Ramos (cell line): ENCODE measurements at regions not wholly inside any gene's neighbourhood (a gene's known extent, or its start where the extent isn't known, plus 50 kb on each side); places are given as distances from the start of the nearest gene placed in this dataset.

Experiments
- in situ Hi-C: fragments of 300-500 bp; cut with MboI; formaldehyde crosslinking; loops from one replicate; pipeline ENCODE4 v1.14.3; 2022; ENCODE audit warnings: low sequenced_read_pairs; ENCODE audit not compliant: unreplicated experiment

GRCh38 chr5:40416098-40416497, 263.6 kb upstream of the PTGER4 start:
- in situ Hi-C loops = no loop called here

GRCh38 chr5:40414922-40415321, 264.8 kb upstream of the PTGER4 start:
- in situ Hi-C loops = no loop called here

DNA sequence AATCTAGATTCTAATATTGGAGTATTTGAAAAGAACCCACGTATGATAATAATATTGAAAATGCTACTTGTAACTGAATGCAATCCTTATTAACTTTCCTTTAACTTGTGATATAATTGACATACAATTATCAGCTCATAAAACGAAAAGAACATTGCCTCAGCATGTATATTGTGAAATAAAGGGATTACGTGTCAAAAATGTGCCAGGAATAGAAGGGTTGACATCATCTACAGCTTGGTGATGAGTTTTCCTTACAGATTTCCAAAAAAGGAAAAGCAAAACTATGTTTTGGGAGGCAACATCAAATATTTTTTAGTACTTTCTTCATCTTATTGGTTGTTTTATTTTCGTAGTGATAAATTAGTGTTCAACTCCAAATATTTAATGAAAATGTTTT, 266.0 kb upstream of the PTGER4 start:
- in situ Hi-C loops = no loop called here

DNA sequence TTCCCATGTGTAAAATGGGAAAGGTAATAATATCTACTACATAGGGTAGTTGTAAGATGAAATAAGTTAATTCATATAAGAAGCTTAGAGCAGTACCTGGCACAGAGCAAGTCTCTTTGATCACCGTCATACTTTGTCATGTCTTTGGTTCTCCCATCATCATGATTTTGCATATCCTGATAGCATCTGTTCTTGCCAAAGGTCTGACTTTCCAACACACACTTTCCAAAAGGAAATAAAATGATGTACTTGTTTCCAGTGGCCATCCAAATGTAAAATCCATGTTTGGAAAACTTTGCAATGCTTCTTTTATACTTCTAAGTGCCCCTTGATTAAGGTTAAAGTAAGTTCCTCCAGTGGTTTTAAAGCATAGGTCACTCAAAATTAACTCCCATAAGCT, 266.9 kb upstream of the PTGER4 start:
- in situ Hi-C loops = no loop called here

DNA sequence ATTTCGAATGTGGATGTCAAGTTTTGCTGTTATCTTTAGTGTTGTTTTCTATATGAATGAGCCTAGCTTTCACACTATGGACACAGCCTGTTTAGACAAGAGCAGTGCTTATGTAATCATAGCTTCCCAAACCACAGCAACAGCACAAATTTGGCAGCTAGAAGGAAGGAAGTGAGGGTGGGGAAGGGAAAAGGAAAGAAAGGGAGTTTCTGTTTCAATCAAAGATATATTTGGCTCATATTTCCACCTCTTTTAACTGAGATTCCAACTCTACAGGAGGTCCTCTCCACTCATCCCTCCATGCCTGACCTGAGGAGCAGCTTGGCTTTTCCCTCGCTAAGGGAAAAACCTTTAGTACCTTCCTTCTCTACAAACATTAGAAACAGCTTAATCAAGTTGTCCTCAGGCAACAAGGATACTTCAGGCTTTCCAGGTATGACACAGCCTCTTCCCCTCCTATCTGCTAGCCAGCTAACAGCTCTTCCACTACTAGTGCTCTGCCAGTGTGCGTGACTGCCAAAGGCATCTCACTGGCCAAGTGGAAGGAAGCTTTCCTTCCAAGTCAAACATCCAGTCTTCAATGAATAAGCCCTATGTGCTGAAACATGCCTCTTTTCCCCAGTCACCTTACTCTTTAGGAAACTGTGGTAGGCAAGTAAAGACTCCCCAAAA, 268.6 kb upstream of the PTGER4 start:
- in situ Hi-C loops = no loop called here

- in situ Hi-C loops = no loop called here
These were observed 269.4 kb upstream of the PTGER4 start for GRCh38 chr5:40410231-40410861.

GRCh38 chr5:40409601-40410000, 270.1 kb upstream of the PTGER4 start:
- in situ Hi-C loops = no loop called here

GRCh38 chr5:40406741-40407211, 272.9 kb upstream of the PTGER4 start:
- in situ Hi-C loops = no loop called here

GRCh38 chr5:40405996-40406740, 273.5 kb upstream of the PTGER4 start:
- in situ Hi-C loops = no loop called here

DNA sequence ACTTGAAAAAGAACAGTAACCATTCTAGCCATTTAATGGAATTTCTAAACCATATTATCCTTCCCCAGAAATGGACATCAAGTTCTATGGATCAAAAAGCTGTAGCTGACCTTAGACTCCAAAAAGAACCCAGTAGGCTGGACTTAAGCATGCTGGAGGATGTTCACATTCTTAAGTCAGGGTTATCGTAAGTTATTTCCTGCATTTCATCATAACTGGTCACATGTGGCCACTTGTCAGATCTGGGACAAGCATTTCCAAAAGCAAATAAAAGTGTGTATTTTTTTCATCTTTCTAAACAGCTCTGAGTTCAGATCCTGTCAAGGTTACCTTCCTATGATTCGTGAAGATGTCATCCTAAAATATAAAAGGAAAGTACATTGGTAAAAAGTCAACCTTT, 274.5 kb upstream of the PTGER4 start:
- in situ Hi-C loops = no loop called here

DNA sequence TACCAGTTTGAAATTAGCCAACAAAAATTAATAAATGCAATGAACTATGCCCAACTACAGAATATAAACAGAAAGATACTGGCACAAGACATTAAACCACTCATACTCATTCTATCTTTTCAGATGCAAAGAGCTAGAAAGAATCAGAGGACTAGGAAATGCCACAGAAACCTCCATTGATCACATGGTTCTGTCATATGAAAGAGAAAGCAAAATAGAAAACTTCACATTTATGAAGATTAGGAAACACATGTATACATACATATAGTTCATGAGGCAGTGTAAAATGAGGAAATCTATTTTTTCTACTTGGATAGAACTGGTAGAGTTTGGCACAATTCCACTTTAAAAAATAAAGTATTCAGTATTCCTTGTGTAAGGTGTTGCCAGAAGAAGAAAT, 275.1 kb upstream of the PTGER4 start:
- in situ Hi-C loops = no loop called here

- in situ Hi-C loops = no loop called here
These were observed 277.7 kb upstream of the PTGER4 start for GRCh38 chr5:40402007-40402364.

- in situ Hi-C loops = no loop called here
These were observed 278.3 kb upstream of the PTGER4 start for GRCh38 chr5:40401284-40402006.

GRCh38 chr5:40400245-40400644, 279.5 kb upstream of the PTGER4 start:
- in situ Hi-C loops = no loop called here

GRCh38 chr5:40399349-40399748, 280.4 kb upstream of the PTGER4 start:
- in situ Hi-C loops = no loop called here

DNA sequence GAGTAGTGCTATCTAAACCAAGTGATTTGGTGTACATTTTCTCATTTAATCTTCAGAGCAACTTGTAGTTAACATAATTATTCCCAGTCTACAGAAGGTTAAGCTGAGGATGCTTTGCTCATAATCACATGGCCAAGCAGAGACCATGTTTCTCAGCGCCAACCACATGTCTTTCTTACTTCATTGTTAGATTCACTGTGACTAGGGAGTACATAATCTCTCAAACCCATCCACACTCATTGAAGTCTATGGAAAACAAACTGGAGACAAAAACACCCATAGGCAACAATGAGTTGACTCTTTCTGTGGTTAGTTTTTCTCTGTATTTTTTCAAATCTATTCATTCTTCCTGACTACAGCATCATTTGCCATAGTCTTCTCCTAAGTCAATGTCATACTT, 281.7 kb upstream of the PTGER4 start:
- in situ Hi-C loops = no loop called here

DNA sequence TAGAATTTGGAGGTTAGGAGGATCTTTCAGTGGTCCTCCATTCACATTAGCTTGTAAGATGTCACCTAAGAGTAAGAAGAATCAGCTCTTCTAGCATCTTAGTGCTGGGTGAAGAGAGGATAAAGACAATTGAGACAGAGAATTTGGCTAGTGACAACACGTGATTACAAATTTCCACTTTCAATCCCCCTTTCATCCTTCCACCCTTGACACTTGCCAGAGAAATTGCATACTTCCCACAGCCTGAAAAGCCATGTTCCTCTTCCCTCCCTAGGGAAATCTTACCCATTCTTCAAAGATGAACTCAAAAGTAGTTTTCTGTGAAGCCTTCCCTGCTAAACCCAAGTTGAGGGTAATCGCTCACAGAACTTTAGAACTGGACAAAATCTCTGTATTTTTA, 282.6 kb upstream of the PTGER4 start:
- in situ Hi-C loops = no loop called here

- in situ Hi-C loops = no loop called here
These were observed 283.4 kb upstream of the PTGER4 start for GRCh38 chr5:40396317-40396716.

GRCh38 chr5:40395251-40395650, 284.5 kb upstream of the PTGER4 start:
- in situ Hi-C loops = no loop called here

- in situ Hi-C loops = no loop called here
These were observed 285.0 kb upstream of the PTGER4 start for GRCh38 chr5:40394698-40395097.

DNA sequence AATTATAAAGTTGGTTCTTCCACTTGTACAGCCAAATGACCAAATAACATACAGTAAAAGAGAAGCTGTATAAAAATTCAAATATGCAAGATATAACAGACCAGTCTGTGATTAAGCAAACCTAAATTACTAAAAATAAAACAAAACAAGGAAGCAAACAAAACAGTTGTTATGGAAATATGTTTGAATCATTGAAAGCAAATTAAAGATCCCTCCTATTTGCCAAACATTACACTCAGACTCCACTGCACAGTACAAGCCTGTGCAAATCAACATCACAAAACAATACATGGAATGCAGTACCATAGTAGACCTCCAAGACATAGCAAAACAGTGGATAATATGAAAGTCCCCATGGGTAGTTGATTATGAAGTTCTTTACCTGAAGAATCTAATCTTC, 288.1 kb upstream of the PTGER4 start:
- in situ Hi-C loops = no loop called here
